H7 (cell line): ENCODE measurements at regions not wholly inside any gene's neighbourhood (a gene's known extent, or its start where the extent isn't known, plus 50 kb on each side); places are given as distances from the start of the nearest gene placed in this dataset.
"Not testable (repeated sequence)": the region's sequence is repeated elsewhere in the genome, so short reads cannot be mapped to it uniquely, and the experiment has no call there.

Source experiments
- DNase-seq: peaks from one replicate; pipeline ENCODE4 v3.0.0; 2012
- H3K27me3 ChIP-seq: 2 replicates; pipeline ENCODE4 v1.6.0; 2011; ENCODE audit warnings: mild to moderate bottlenecking, low read length; ENCODE audit not compliant: control insufficient read depth, insufficient read depth
- H3K36me3 ChIP-seq: replicated peaks from 2 replicates; pipeline ENCODE4 v1.5.1; 2011; ENCODE audit warnings: low read length; ENCODE audit not compliant: control insufficient read depth, insufficient read depth
- H3K4me3 ChIP-seq: 2 replicates; pipeline ENCODE4 v1.5.1; 2011; ENCODE audit warnings: low read depth, mild to moderate bottlenecking, control low read depth, low read length, moderate library complexity; ENCODE audit not compliant: insufficient read depth

DNA sequence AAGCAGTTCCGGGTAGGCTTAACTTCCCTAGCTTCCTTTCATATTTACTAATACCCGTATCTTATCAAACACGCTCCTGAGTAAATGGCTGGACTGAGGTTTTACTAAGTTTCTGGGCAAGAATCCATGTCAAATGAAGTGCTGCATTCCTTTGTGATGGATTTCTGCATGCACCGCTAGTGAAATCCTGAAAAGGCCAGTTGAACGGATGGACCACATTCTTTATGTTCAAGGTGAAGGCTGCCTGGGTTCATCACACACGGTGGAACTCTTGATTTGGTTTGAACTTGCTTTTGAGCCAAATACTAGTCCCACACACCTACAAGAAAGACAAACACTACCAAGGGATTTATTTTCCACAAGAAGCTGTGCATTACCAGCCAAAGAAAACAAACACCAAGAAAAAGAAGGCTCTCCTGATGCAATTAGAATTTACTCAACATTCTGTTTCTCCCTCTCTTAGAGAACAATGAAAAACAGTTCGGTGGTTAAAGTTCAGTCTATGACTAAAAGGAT, 255.0 kb upstream of the SEMA3C start:
- H3K27me3 ChIP-seq: no peaks in the 10 kb centered on the region
- DNase-seq: no peak
- H3K36me3 ChIP-seq: no peaks in the 10 kb centered on the region
- no peak overlapping the region for H3K4me3 ChIP-seq

DNA sequence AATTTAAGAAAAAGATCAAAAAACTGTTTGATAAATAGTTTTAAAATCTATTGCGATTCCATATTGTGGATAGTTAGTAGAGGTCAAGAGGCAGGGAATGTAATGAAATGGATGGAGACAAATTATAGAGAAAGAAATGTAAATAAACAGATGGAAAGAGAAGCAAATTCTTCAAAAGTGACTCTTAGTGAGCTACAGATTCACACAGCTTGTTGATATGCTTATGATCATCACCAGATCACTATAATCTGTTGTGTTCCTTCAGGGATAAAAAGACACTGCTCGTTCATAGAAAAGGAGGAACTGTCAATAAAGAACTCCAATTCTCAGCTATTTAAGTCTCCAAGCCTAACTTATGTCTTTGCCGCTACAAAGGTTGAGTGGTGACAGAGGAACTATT, 251.4 kb upstream of the SEMA3C start:
- no peak for DNase-seq
- Histone ChIP-seq H3K36me3 (no peaks in the 10 kb centered on the region), H3K27me3 (no peaks in the 10 kb centered on the region), H3K4me3 (no peak overlapping the region)

GRCh38 chr7:81167934-81168333, 249.1 kb upstream of the SEMA3C start:
- Histone ChIP-seq H3K36me3 (no peaks in the 10 kb centered on the region), H3K4me3 (no peak overlapping the region), H3K27me3 (no peaks in the 10 kb centered on the region)
- DNase-seq: no peak

DNA sequence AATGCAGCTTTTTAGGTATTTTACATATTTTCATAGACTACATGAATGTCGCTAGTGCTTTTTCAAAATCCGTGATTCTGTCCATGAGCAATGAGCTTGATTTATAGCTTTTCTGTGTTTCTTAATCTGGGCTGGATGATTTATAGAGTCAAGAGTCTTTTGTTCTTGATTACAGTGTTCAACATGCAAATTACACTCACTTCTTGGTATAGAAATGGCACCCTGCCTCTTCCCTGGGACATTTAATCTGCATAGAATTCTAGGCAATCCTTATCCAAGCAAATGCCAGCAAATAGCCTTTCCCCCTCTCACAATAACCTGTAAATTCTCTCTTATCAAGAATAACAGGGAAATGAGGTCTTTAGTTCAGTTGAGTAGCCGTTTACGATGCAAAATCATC, 246.2 kb upstream of the SEMA3C start:
- H3K27me3 ChIP-seq: no peaks in the 10 kb centered on the region
- no peak for DNase-seq
- H3K4me3 ChIP-seq: no peak overlapping the region
- no peaks in the 10 kb centered on the region for H3K36me3 ChIP-seq

GRCh38 chr7:81162771-81163525, 244.1 kb upstream of the SEMA3C start:
- no peak for DNase-seq
- Histone ChIP-seq H3K4me3 (no peak overlapping the region), H3K36me3 (no peaks in the 10 kb centered on the region), H3K27me3 (no peaks in the 10 kb centered on the region)

DNA sequence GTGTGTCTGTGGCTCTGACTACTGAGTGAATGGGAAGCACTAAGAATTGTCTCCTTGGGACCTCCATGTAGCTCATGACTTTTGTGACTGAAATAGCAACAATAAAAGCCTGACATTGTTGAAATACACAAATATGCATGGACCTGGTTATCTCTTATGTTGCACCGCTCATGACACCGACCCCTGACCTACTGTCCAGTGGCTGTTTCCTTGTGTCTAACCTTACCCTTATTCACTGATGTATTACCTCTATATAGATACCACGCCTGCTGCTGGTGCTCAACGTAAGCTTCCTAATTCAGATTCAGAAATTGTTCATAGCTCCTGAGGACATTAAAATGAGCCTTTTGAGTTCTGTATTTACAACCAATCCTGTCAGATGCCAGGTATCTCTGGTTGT, 243.4 kb upstream of the SEMA3C start:
- no peaks in the 10 kb centered on the region for H3K27me3 ChIP-seq
- no peak overlapping the region for H3K4me3 ChIP-seq
- H3K36me3 ChIP-seq: no peaks in the 10 kb centered on the region
- no peak for DNase-seq

GRCh38 chr7:81161451-81162075, 242.7 kb upstream of the SEMA3C start:
- no peak for DNase-seq
- H3K4me3 ChIP-seq: no peak overlapping the region
- no peaks in the 10 kb centered on the region for H3K36me3 ChIP-seq
- H3K27me3 ChIP-seq: no peaks in the 10 kb centered on the region

DNA sequence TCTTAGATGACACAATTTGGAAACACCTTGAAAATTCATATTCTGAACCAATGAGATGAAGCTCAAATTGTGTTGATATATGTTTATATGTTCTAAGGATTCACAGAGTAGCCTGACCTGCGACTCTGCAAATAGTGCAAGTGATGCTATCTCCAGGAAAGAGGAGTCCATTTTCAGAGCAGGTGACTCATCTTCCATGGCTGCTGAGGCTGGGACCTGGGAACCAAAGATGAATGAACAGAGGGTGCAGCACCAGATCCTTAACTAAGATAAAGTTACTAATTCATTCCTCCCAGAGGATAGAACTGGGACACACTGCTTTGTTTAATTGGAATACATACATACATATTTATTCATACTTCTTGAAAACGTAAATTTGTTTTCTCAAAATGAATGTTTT, 240.6 kb upstream of the SEMA3C start:
- DNase-seq: no peak

DNA sequence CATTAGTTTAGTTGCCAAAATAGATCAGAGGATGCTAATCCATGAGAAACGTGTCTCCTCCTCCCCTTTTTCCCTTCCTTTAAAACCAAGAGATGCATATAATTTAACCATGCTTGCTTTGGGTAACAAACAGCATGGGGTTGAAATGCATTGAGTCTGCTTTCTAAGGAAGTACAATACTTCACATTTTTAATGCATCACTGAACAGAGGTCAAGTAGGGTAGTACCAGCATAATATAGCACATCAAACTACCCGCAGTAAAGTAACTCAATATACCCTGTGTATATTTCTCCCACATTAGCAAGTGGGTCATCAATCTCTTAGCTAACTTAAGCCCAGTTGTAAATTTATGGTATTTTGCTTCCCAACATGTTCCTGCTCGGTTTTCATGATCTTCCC, 239.3 kb upstream of the SEMA3C start:
- Histone ChIP-seq H3K27me3 (no peaks in the 10 kb centered on the region), H3K36me3 (no peaks in the 10 kb centered on the region), H3K4me3 (no peak overlapping the region)
- no peak for DNase-seq

More for the DNA sequence above, 240.6 kb upstream of the SEMA3C start:
- H3K27me3 ChIP-seq: no peaks in the 10 kb centered on the region
- no peaks in the 10 kb centered on the region for H3K36me3 ChIP-seq
- H3K4me3 ChIP-seq: no peak overlapping the region

DNA sequence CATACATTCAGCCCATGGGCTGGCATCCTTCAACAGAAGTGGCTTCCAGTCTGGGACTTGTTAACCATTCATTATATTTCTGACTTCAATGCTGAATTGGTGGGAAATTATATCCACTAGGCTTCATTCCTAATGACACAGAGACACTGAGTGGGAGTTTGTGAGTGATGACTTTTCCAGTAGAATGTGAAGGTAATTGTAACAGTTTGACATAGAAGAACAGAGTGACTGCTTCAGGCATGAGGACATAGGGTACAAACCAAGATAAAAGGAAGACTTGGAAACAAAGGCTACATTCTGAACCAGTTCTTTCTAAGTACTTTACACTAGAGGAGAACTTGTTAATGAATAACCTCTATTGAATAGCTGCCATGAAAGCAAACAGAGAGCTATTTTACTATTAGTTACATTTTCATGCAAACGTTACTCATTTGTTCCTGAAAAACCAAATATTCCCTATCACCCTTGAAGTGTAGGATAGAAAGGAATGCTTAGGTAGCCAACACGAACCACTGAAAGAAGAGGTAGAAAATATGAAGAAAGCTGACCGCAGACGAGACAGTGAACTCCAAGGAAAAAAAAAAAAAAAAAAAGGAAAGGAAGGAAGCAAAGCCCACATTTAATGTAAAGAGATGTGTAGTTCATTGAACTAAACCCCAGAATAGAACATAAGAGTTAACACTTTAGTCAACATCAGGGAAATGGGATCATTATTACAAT, 237.0 kb upstream of the SEMA3C start:
- Histone ChIP-seq H3K4me3 (no peak overlapping the region), H3K36me3 (no peaks in the 10 kb centered on the region), H3K27me3 (no peaks in the 10 kb centered on the region)
- no peak for DNase-seq

- Histone ChIP-seq H3K4me3 (no peak overlapping the region), H3K36me3 (no peaks in the 10 kb centered on the region), H3K27me3 (no peaks in the 10 kb centered on the region)
- DNase-seq: no peak
Observed at GRCh38 chr7:81154565-81154964, 235.7 kb upstream of the SEMA3C start.

- H3K36me3 ChIP-seq, DNase-seq, H3K27me3 ChIP-seq: not testable (repeated sequence)
Observed at GRCh38 chr7:81152925-81153324, 234.1 kb upstream of the SEMA3C start.

DNA sequence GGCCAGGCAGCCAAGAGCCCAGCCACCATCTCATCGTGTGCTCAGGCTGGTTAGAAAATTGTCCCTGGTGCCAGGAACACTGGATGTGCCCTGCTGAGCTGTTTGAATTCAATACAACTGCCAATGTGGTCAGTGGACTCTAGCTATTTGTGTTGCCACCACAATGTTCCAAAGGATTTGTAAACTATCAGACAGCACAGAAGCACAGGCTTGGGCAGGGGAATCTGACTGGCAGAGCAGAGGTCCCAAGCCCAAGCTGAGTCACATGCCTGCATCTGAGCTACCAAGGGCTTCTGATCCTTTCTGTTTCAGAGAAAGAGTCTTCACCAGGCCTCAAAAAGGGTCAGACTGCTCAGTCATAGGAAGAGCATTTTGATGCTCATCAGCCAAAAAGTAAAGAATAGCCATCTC, 232.1 kb upstream of the SEMA3C start:
- no peak overlapping the region for H3K4me3 ChIP-seq
- H3K36me3 ChIP-seq: no peaks in the 10 kb centered on the region
- no peaks in the 10 kb centered on the region for H3K27me3 ChIP-seq
- no peak for DNase-seq

More at GRCh38 chr7:81152925-81153324, 234.1 kb upstream of the SEMA3C start:
- not testable (repeated sequence) for H3K4me3 ChIP-seq

- DNase-seq: no peak
- Histone ChIP-seq H3K36me3 (no peaks in the 10 kb centered on the region), H3K4me3 (no peak overlapping the region), H3K27me3 (no peaks in the 10 kb centered on the region)
Observed at GRCh38 chr7:81143856-81144255, 225.0 kb upstream of the SEMA3C start.
